Keratinocyte (primary cell): ENCODE measurements at regions not wholly inside any gene's neighbourhood (a gene's known extent, or its start where the extent isn't known, plus 50 kb on each side); places are given as distances from the start of the nearest gene placed in this dataset.

Experiments used
- DNase-seq: peaks from one replicate; pipeline ENCODE4 v3.0.0-alpha.2; 2011; ENCODE audit warnings: low read depth, missing footprints, low spot score
- FAIRE-seq: peaks from 2 replicates; lab custom pipeline; 2011; peaks lifted over from hg19 to GRCh38; lab: Jason Lieb, UNC
- H2AFZ ChIP-seq: 2 replicates; pipeline ENCODE4 v1.6.0; 2012; ENCODE audit warnings: low read length, control low read depth, inconsistent platforms; ENCODE audit not compliant: control insufficient read depth
- H3K27ac ChIP-seq: 2 replicates; pipeline ENCODE4 v1.5.1; 2011; ENCODE audit warnings: low read length; ENCODE audit not compliant: control insufficient read depth, insufficient read depth
- H3K27me3 ChIP-seq: 3 replicates; pipeline ENCODE4 v1.6.0; 2011; ENCODE audit warnings: low read length; ENCODE audit not compliant: control insufficient read depth, insufficient read depth; ENCODE audit errors: extremely low read depth
- H3K36me3 ChIP-seq, 2 experiments: 2 replicates in 1 of 2; 3 replicates in 1 of 2; pipeline ENCODE4 v1.5.1; 2011; ENCODE audit warnings: low read length in 2 of 2, mild to moderate bottlenecking in 1 of 2; ENCODE audit not compliant: control insufficient read depth in 2 of 2, insufficient read depth in 2 of 2; ENCODE audit errors: extremely low read depth in 1 of 2
- H3K4me1 ChIP-seq: 3 replicates; pipeline ENCODE4 v1.5.1; 2011; ENCODE audit warnings: low read length; ENCODE audit not compliant: control insufficient read depth, insufficient read depth; ENCODE audit errors: extremely low read depth
- H3K4me2 ChIP-seq: 3 replicates; pipeline ENCODE4 v1.6.0; 2011; ENCODE audit warnings: low read depth, low read length; ENCODE audit not compliant: control insufficient read depth, insufficient read depth; ENCODE audit errors: extremely low read depth
- H3K4me3 ChIP-seq, 3 experiments: fragments of 200-600 bp in 1 of 3; sonication (generic) in 1 of 3; 2 replicates in 2 of 3; 3 replicates in 1 of 3; pipeline ENCODE4 v1.5.1; 2011 to 2016; ENCODE audit warnings: low read length in 3 of 3, mild to moderate bottlenecking in 3 of 3, control low read depth in 2 of 3, inconsistent platforms in 1 of 3, low read depth in 1 of 3, mixed read lengths in 1 of 3, mixed run types in 1 of 3, moderate library complexity in 1 of 3; ENCODE audit not compliant: control insufficient read depth in 2 of 3, insufficient read depth in 2 of 3; ENCODE audit errors: extremely low read depth in 1 of 3
- H3K79me2 ChIP-seq: 2 replicates; pipeline ENCODE4 v1.6.0; 2012; ENCODE audit warnings: low read length; ENCODE audit not compliant: control insufficient read depth, insufficient read depth
- H3K9ac ChIP-seq: 3 replicates; pipeline ENCODE4 v1.6.0; 2011; ENCODE audit warnings: low read length; ENCODE audit not compliant: control insufficient read depth, insufficient read depth; ENCODE audit errors: extremely low read depth
- H3K9me1 ChIP-seq: 3 replicates; pipeline ENCODE4 v1.6.0; 2011; ENCODE audit warnings: low read length; ENCODE audit not compliant: control insufficient read depth, insufficient read depth; ENCODE audit errors: extremely low read depth
- H3K9me3 ChIP-seq: 2 replicates; pipeline ENCODE4 v1.5.1; 2012; ENCODE audit warnings: low read depth, low read length; ENCODE audit not compliant: control insufficient read depth
- H4K20me1 ChIP-seq: 3 replicates; pipeline ENCODE4 v1.6.0; 2011; ENCODE audit warnings: low read length; ENCODE audit not compliant: control insufficient read depth, insufficient read depth; ENCODE audit errors: extremely low read depth
- EZH2 ChIP-seq: IDR thresholded peaks from one replicate; pipeline ENCODE4 v1.6.1; 2012; ENCODE audit warnings: inconsistent platforms, mild to moderate bottlenecking, low read length, moderate library complexity
- dilution Hi-C: fragments of 300-500 bp; cut with MboI; formaldehyde crosslinking; loops from one replicate; pipeline ENCODE4 v1.7.0; 2020; ENCODE audit warnings: low sequenced_read_pairs; ENCODE audit not compliant: extremely low pct_ligation_motif_present
- TF ChIP-seq, protein P1 (sequence below), 3 experiments: IDR thresholded peaks in 1 of 3; conservative IDR thresholded peaks in 1 of 3; optimal IDR thresholded peaks in 1 of 3; 2 replicates in 2 of 3; 3 replicates in 1 of 3; pipeline versions ENCODE3 to v1.5.1; 2011; ENCODE audit warnings: low read length in 3 of 3, mild to moderate bottlenecking in 3 of 3, moderate library complexity in 2 of 3, control low read depth in 1 of 3, inconsistent platforms in 1 of 3; ENCODE audit not compliant: insufficient read depth in 2 of 3; ENCODE audit errors: extremely low read depth in 1 of 3

DNA sequence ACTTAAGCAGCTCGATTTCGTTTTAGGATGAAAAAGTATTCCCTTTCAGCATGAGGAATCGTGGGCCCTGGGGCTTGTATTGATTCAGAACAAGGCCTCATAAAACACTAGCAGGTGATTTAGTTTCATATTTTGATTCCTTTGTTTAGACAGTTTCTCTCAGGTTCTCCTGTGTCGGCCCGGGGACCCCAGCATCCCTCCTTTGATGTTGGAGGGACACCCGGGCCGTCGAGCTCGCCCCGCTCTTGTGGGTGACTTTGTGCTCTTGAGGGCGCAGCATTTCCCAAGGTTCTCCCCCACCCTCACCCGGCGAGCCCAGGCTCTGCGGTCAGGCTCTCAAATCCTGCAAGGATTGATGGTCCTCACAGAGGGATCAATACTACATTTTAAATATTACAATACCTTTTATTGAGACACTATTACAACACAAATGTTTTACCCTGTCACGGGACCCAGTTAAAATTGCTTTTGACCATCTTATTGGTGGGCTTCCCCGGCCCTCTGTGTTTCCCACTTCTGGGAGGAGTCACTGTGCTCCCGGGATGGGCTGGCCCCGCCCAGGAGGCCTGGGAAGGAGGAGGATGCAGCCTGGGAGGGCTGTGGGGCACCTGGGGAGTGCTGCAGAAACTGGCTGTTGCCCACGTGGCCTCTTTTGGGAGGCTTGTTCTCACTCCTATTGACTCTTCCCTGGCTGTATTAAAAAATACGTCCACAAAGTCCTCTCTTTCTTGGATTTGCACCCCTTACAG lies 222.6 kb downstream of the INSIG2 start:
- Histone ChIP-seq H3K9ac (peak overlapping the region; percentile 70), H3K9me3 (no peaks in the 10 kb centered on the region), H2AFZ (peak overlapping the region; percentile 93), H3K4me1 (peaks cover 6% of the 10 kb centered on the region), H4K20me1 (no peaks in the 10 kb centered on the region), H3K27ac (peak overlapping the region; percentile 30), H3K9me1 (no peaks in the 10 kb centered on the region), H3K36me3 (no peaks in the 10 kb centered on the region), H3K79me2 (no peaks in the 10 kb centered on the region), H3K4me2 (peak overlapping the region; percentile 89), H3K27me3 (no peaks in the 10 kb centered on the region), H3K4me3 (peak overlapping the region; percentile 42 to 77 (median 77))
- TF ChIP-seq EZH2, result no peak
- TF ChIP-seq, protein P1, sequence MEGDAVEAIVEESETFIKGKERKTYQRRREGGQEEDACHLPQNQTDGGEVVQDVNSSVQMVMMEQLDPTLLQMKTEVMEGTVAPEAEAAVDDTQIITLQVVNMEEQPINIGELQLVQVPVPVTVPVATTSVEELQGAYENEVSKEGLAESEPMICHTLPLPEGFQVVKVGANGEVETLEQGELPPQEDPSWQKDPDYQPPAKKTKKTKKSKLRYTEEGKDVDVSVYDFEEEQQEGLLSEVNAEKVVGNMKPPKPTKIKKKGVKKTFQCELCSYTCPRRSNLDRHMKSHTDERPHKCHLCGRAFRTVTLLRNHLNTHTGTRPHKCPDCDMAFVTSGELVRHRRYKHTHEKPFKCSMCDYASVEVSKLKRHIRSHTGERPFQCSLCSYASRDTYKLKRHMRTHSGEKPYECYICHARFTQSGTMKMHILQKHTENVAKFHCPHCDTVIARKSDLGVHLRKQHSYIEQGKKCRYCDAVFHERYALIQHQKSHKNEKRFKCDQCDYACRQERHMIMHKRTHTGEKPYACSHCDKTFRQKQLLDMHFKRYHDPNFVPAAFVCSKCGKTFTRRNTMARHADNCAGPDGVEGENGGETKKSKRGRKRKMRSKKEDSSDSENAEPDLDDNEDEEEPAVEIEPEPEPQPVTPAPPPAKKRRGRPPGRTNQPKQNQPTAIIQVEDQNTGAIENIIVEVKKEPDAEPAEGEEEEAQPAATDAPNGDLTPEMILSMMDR (optimal IDR thresholded peaks at IDR 0.05 in 1 of 3, IDR thresholded peaks at IDR 0.05 in 1 of 3, conservative IDR thresholded peaks at IDR 0.05 in 1 of 3; ENCODE audit: extremely low read depth in 1 of 3, insufficient read depth in 2 of 3, low read length in 3 of 3), result no peak
- DNase-seq (no peak), FAIRE-seq (no peak)
- dilution Hi-C loops, result no loop called here

DNA sequence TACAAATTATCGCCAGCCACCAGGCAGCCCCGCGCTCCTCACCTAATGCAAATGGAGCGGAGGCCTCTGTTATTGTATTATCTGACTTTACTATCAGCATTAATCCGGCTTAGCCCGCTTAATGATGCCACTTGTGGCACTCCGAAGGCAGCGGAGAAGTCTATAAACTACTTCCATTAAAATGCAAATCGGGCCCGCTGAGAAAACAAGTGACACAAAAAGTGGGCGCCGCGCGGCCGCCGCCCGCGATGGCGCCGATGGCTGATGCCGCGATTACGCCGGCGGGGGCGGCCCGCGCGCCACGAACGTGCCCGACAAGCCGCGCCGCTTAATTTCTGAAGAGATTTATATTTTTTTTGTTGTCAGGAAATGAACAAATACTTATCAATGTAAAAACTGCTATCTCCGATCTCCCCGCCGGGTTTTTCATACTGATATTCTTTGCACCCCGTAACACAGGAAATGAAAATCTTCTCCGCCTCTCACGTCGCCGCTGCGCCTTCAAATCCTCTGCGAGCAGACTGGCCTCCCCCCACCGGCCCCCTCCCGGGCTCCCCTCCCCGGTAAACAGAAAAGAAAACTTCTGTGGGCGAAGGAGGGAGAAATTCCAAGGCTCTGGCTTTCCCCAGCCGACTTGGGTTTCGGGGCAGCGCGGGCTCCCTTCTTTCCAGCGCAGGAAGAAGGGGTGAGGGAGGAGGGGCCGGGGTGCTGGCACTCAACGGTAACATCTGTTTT lies 221.8 kb downstream of the INSIG2 start:
- Histone ChIP-seq H2AFZ (peak overlapping the region; percentile 93), H3K9me1 (no peaks in the 10 kb centered on the region), H3K79me2 (no peaks in the 10 kb centered on the region), H3K4me3 (peak overlapping the region; percentile 42 to 77 (median 77)), H3K27ac (peak overlapping the region; percentile 30), H3K4me2 (peak overlapping the region; percentile 89), H3K36me3 (no peaks in the 10 kb centered on the region), H3K9ac (peak overlapping the region; percentile 70), H3K9me3 (no peaks in the 10 kb centered on the region), H3K4me1 (peaks cover 6% of the 10 kb centered on the region), H4K20me1 (no peaks in the 10 kb centered on the region), H3K27me3 (no peaks in the 10 kb centered on the region)
- DNase-seq, result no peak
- no peak for TF ChIP-seq EZH2
- TF ChIP-seq, protein P1 (optimal IDR thresholded peaks at IDR 0.05 in 1 of 3, IDR thresholded peaks at IDR 0.05 in 1 of 3, conservative IDR thresholded peaks at IDR 0.05 in 1 of 3; ENCODE audit: extremely low read depth in 1 of 3, insufficient read depth in 2 of 3, low read length in 3 of 3), result no peak
- FAIRE-seq, result no peak
- dilution Hi-C loops, result no loop called here
